ENCODE measurements at regions not wholly inside any gene's neighbourhood (a gene's known extent, or its start where the extent isn't known, plus 50 kb on each side); places are given as distances from the start of the nearest gene placed in this dataset.

- Histone ChIP-seq H3K36me3 (ENCODE audit: control insufficient read depth, insufficient read depth, low read length) (no peaks in the 10 kb centered on the region), H3K4me3 (ENCODE audit: low read depth, low read length) (no peak overlapping the region), H3K27me3 (ENCODE audit: control insufficient read depth, insufficient read depth, low read length) (no peaks in the 10 kb centered on the region), H3K9me3 (ENCODE audit: control insufficient read depth, insufficient read depth, low read length) (no peaks in the 10 kb centered on the region), H3K4me1 (ENCODE audit: control insufficient read depth, insufficient read depth, low read length) (no peaks in the 10 kb centered on the region), H3K9ac (ENCODE audit: low read depth, low read length) (no peak overlapping the region)
These were observed 394.8 kb downstream of the PTPRC start for GRCh38 chr1:199033661-199034060.

- Histone ChIP-seq H3K4me3 (ENCODE audit: low read depth, low read length) (no peak overlapping the region), H3K27me3 (ENCODE audit: control insufficient read depth, insufficient read depth, low read length) (no peaks in the 10 kb centered on the region), H3K9ac (ENCODE audit: low read depth, low read length) (no peak overlapping the region), H3K36me3 (ENCODE audit: control insufficient read depth, insufficient read depth, low read length) (no peaks in the 10 kb centered on the region), H3K4me1 (ENCODE audit: control insufficient read depth, insufficient read depth, low read length) (no peaks in the 10 kb centered on the region), H3K9me3 (ENCODE audit: control insufficient read depth, insufficient read depth, low read length) (no peaks in the 10 kb centered on the region)
These were observed 399.3 kb downstream of the PTPRC start for GRCh38 chr1:199038156-199038555.

GRCh38 chr1:199040076-199040905, 401.5 kb downstream of the PTPRC start:
- Histone ChIP-seq H3K4me3 (ENCODE audit: low read depth, low read length) (no peak overlapping the region), H3K9ac (ENCODE audit: low read depth, low read length) (no peak overlapping the region), H3K36me3 (ENCODE audit: control insufficient read depth, insufficient read depth, low read length) (no peaks in the 10 kb centered on the region), H3K4me1 (ENCODE audit: control insufficient read depth, insufficient read depth, low read length) (no peaks in the 10 kb centered on the region), H3K9me3 (ENCODE audit: control insufficient read depth, insufficient read depth, low read length) (no peaks in the 10 kb centered on the region), H3K27me3 (ENCODE audit: control insufficient read depth, insufficient read depth, low read length) (no peaks in the 10 kb centered on the region)

GRCh38 chr1:199041173-199041914, 402.5 kb downstream of the PTPRC start:
- Histone ChIP-seq H3K9ac (ENCODE audit: low read depth, low read length) (no peak overlapping the region), H3K4me3 (ENCODE audit: low read depth, low read length) (no peak overlapping the region), H3K9me3 (ENCODE audit: control insufficient read depth, insufficient read depth, low read length) (no peaks in the 10 kb centered on the region), H3K27me3 (ENCODE audit: control insufficient read depth, insufficient read depth, low read length) (no peaks in the 10 kb centered on the region), H3K36me3 (ENCODE audit: control insufficient read depth, insufficient read depth, low read length) (no peaks in the 10 kb centered on the region), H3K4me1 (ENCODE audit: control insufficient read depth, insufficient read depth, low read length) (no peaks in the 10 kb centered on the region)

DNA sequence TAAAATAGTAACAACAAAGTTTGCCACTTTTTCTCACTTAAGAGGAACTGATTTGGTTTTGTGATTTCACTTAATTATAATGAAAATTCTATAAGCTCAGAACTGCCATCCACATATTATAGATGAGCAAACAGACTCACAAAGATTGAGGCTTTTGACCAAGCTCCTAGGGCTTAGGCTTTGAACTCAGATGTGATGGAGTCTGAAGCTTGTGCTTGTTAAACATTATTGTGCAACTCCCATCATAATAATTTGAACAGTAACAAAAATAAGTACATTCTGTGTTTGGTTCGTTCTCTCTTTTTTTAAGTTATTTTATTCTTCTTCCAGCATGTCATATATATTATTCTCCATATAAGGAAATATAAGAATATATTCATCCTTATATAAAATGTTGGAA, 403.4 kb downstream of the PTPRC start:
- no peaks in the 10 kb centered on the region for H3K27me3 ChIP-seq (ENCODE audit: control insufficient read depth, insufficient read depth, low read length)
- no peak overlapping the region for H3K4me3 ChIP-seq (ENCODE audit: low read depth, low read length)
- no peaks in the 10 kb centered on the region for H3K4me1 ChIP-seq (ENCODE audit: control insufficient read depth, insufficient read depth, low read length)
- no peak overlapping the region for H3K9ac ChIP-seq (ENCODE audit: low read depth, low read length)
- no peaks in the 10 kb centered on the region for H3K9me3 ChIP-seq (ENCODE audit: control insufficient read depth, insufficient read depth, low read length)
- H3K36me3 ChIP-seq (ENCODE audit: control insufficient read depth, insufficient read depth, low read length) = no peaks in the 10 kb centered on the region

- Histone ChIP-seq H3K36me3 (ENCODE audit: control insufficient read depth, insufficient read depth, low read length) (no peaks in the 10 kb centered on the region), H3K9me3 (ENCODE audit: control insufficient read depth, insufficient read depth, low read length) (no peaks in the 10 kb centered on the region), H3K27me3 (ENCODE audit: control insufficient read depth, insufficient read depth, low read length) (no peaks in the 10 kb centered on the region), H3K9ac (ENCODE audit: low read depth, low read length) (no peak overlapping the region), H3K4me1 (ENCODE audit: control insufficient read depth, insufficient read depth, low read length) (no peaks in the 10 kb centered on the region), H3K4me3 (ENCODE audit: low read depth, low read length) (no peak overlapping the region)
These were observed 405.4 kb downstream of the PTPRC start for GRCh38 chr1:199044191-199044590.

GRCh38 chr1:199046618-199047017, 407.8 kb downstream of the PTPRC start:
- no peaks in the 10 kb centered on the region for H3K4me1 ChIP-seq (ENCODE audit: control insufficient read depth, insufficient read depth, low read length)
- no peaks in the 10 kb centered on the region for H3K36me3 ChIP-seq (ENCODE audit: control insufficient read depth, insufficient read depth, low read length)
- no peak overlapping the region for H3K4me3 ChIP-seq (ENCODE audit: low read depth, low read length)
- H3K27me3 ChIP-seq (ENCODE audit: control insufficient read depth, insufficient read depth, low read length) = no peaks in the 10 kb centered on the region
- no peaks in the 10 kb centered on the region for H3K9me3 ChIP-seq (ENCODE audit: control insufficient read depth, insufficient read depth, low read length)
- H3K9ac ChIP-seq (ENCODE audit: low read depth, low read length) = no peak overlapping the region

DNA sequence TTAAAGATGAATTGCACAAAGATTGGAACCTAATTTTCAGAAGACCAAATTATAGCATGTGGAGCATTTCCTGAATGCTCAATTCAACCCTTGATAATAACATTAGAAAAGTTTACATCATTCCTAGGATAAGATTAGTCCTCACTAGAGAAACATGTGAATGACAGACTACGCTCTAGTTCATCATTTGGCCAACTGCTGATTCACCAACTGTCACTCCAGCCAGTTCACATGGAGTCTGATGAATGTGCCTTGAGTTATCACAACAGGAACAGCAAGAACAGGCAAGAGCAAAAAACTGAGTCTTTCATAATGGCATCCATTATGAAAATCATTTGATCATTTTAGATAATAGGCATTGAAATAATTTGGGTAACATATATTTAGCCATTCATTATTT, 415.9 kb downstream of the PTPRC start:
- Histone ChIP-seq H3K27me3 (ENCODE audit: control insufficient read depth, insufficient read depth, low read length) (no peaks in the 10 kb centered on the region), H3K4me3 (ENCODE audit: low read depth, low read length) (no peak overlapping the region), H3K9ac (ENCODE audit: low read depth, low read length) (no peak overlapping the region), H3K9me3 (ENCODE audit: control insufficient read depth, insufficient read depth, low read length) (no peaks in the 10 kb centered on the region), H3K36me3 (ENCODE audit: control insufficient read depth, insufficient read depth, low read length) (no peaks in the 10 kb centered on the region), H3K4me1 (ENCODE audit: control insufficient read depth, insufficient read depth, low read length) (no peaks in the 10 kb centered on the region)

DNA sequence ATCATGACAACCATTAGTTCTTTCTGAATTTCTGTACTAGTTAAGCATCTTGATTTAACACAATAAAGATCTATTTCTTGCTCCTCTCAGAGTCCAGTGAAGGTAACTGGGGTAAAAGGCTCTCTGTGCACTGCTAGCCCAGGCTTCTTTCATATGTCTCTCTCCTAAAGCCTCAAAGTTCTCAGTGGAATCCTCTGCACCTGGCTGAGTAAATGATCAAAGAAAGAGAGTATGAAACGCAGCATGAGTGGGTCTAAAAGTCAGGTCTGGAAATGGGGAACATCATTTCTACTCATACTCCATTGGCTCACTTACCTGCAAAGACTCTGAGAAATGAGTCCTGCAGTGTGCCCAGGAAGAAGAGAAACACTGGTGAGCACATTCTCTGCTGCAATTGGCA, 418.5 kb downstream of the PTPRC start:
- Histone ChIP-seq H3K4me3 (ENCODE audit: low read depth, low read length) (no peak overlapping the region), H3K36me3 (ENCODE audit: control insufficient read depth, insufficient read depth, low read length) (no peaks in the 10 kb centered on the region), H3K4me1 (ENCODE audit: control insufficient read depth, insufficient read depth, low read length) (no peaks in the 10 kb centered on the region), H3K9me3 (ENCODE audit: control insufficient read depth, insufficient read depth, low read length) (no peaks in the 10 kb centered on the region), H3K9ac (ENCODE audit: low read depth, low read length) (no peak overlapping the region), H3K27me3 (ENCODE audit: control insufficient read depth, insufficient read depth, low read length) (no peaks in the 10 kb centered on the region)

GRCh38 chr1:199058281-199058680, 419.4 kb downstream of the PTPRC start:
- no peaks in the 10 kb centered on the region for H3K27me3 ChIP-seq (ENCODE audit: control insufficient read depth, insufficient read depth, low read length)
- H3K9me3 ChIP-seq (ENCODE audit: control insufficient read depth, insufficient read depth, low read length) = no peaks in the 10 kb centered on the region
- no peak overlapping the region for H3K4me3 ChIP-seq (ENCODE audit: low read depth, low read length)
- no peaks in the 10 kb centered on the region for H3K36me3 ChIP-seq (ENCODE audit: control insufficient read depth, insufficient read depth, low read length)
- H3K9ac ChIP-seq (ENCODE audit: low read depth, low read length) = no peak overlapping the region
- no peaks in the 10 kb centered on the region for H3K4me1 ChIP-seq (ENCODE audit: control insufficient read depth, insufficient read depth, low read length)

DNA sequence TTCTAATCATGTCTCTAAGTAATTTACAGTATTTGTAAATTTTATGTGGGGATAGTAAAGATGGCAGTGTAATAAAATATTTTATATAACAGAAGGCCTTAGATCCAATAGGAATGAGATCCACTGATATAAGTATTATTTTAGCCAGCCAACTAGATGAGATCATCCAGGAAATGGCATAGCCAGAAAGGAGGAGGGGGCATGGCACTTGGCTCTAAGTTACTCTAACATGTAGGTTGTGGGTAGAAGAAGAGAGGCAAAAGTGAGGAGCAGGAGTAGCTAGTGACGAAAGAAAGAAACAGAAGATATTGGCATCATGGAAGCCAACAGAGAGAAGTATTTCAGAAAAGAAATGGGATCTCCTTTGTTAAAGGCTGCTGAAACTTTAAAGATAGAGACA, 426.1 kb downstream of the PTPRC start:
- H3K27me3 ChIP-seq (ENCODE audit: control insufficient read depth, insufficient read depth, low read length) = no peaks in the 10 kb centered on the region
- H3K9ac ChIP-seq (ENCODE audit: low read depth, low read length) = no peak overlapping the region
- H3K9me3 ChIP-seq (ENCODE audit: control insufficient read depth, insufficient read depth, low read length) = no peaks in the 10 kb centered on the region
- no peak overlapping the region for H3K4me3 ChIP-seq (ENCODE audit: low read depth, low read length)
- H3K4me1 ChIP-seq (ENCODE audit: control insufficient read depth, insufficient read depth, low read length) = no peaks in the 10 kb centered on the region
- H3K36me3 ChIP-seq (ENCODE audit: control insufficient read depth, insufficient read depth, low read length) = no peaks in the 10 kb centered on the region

DNA sequence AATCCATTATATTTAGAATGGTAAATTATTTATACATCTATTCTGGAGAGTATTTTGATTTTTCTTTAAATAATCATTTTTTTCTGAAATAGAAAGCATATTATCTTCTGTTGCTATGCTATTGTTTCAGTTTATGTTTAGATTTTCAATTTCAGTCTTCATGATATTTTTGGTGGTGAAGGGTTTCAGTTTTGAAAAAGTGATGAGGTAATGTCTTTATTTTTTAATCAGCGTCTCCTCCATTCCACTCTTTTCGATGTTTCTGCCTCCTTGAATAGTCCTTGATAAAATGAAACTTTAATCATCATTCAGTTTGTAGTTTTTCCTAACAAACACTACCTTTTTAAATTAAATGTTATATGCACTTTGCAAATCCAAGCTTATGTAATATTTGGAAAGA, 428.6 kb downstream of the PTPRC start:
- Histone ChIP-seq H3K27me3 (ENCODE audit: control insufficient read depth, insufficient read depth, low read length) (no peaks in the 10 kb centered on the region), H3K4me3 (ENCODE audit: low read depth, low read length) (no peak overlapping the region), H3K9ac (ENCODE audit: low read depth, low read length) (no peak overlapping the region), H3K4me1 (ENCODE audit: control insufficient read depth, insufficient read depth, low read length) (no peaks in the 10 kb centered on the region), H3K9me3 (ENCODE audit: control insufficient read depth, insufficient read depth, low read length) (no peaks in the 10 kb centered on the region), H3K36me3 (ENCODE audit: control insufficient read depth, insufficient read depth, low read length) (no peaks in the 10 kb centered on the region)

Measured in iPS-15b (cell line).